MCF 10A (cell line): ENCODE measurements at regions not wholly inside any gene's neighbourhood (a gene's known extent, or its start where the extent isn't known, plus 50 kb on each side); places are given as distances from the start of the nearest gene placed in this dataset.

Experiments used
- BruUV-seq: library from RNA; stranded (reverse); fragments of 400-500 nt; replicated peaks from 2 replicates; lab custom pipeline; 2021; lab: Mats Ljungman, UMichigan
- CTCF ChIA-PET: fragments of 300-600 bp; sonication (Branson Sonifier 250); formaldehyde crosslinking; extraction: SDS; loops from one replicate; lab custom pipeline; 2021; ENCODE audit warnings: antibody characterized with exemption, inconsistent platforms; lab: Yijun Ruan, JAX
- POLR2A ChIA-PET: fragments of 300-600, 350-650 bp; sonication (Branson Sonifier 250); formaldehyde crosslinking; extraction: SDS; loops from one replicate; lab custom pipeline; 2020; ENCODE audit warnings: antibody characterized with exemption, inconsistent platforms; lab: Yijun Ruan, JAX
- DNase-seq: peaks from one replicate; pipeline ENCODE4 v3.0.0-alpha.2; 2018; ENCODE audit not compliant: unreplicated experiment
- H3K27ac Mint-ChIP-seq: one replicate; pipeline ENCODE4 v1.8.0; 2022; ENCODE audit warnings: mild to moderate bottlenecking, low read depth, mixed read lengths; ENCODE audit not compliant: unreplicated experiment
- H3K27me3 Mint-ChIP-seq: one replicate; pipeline ENCODE4 v1.8.0; 2022; ENCODE audit warnings: mixed read lengths; ENCODE audit not compliant: insufficient read depth, unreplicated experiment
- H3K36me3 Mint-ChIP-seq: one replicate; pipeline ENCODE4 v1.8.0; 2022; ENCODE audit warnings: mild to moderate bottlenecking, moderate library complexity, mixed read lengths; ENCODE audit not compliant: insufficient read depth, unreplicated experiment
- H3K4me1 Mint-ChIP-seq: one replicate; pipeline ENCODE4 v1.8.0; 2022; ENCODE audit warnings: mixed read lengths; ENCODE audit not compliant: insufficient read depth, unreplicated experiment
- H3K4me3 Mint-ChIP-seq: one replicate; pipeline ENCODE4 v1.8.0; 2022; ENCODE audit warnings: mild to moderate bottlenecking, moderate library complexity, mixed read lengths; ENCODE audit not compliant: unreplicated experiment
- H3K9me3 Mint-ChIP-seq: one replicate; pipeline ENCODE4 v1.8.0; 2022; ENCODE audit warnings: mixed read lengths; ENCODE audit not compliant: unreplicated experiment
- intact Hi-C: fragments of 100-400 bp; cut with micrococcal nuclease; formaldehyde crosslinking; loops from 2 replicates; pipeline ENCODE4 v1.14.1; 2022
- TF ChIP-seq, protein P1 (sequence below): fragments of 200-600 bp; IDR thresholded peaks from one replicate; pipeline ENCODE4 v1.8.0; 2022; ENCODE audit warnings: antibody characterized with exemption, mild to moderate bottlenecking; ENCODE audit not compliant: unreplicated experiment

DNA sequence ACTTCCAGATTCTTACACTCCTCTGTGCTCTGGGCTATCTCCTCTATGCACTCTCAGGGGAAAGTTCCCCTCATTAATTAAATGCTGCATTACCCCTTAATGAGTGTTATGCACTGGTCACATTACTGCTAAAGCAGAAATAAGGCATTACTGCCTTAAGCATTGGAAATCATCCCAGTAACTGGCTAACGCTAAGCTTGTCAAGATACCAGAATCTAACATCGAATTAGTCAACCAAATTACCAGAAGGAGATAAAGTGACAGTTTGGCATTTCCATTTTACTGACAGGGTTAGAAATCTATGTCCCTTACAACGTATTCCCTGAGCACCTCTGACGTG, 69.5 kb upstream of the FAM169A start:
- Mint-ChIP-seq H3K27ac (no peak overlapping the region), H3K9me3 (no peaks in the 10 kb centered on the region), H3K4me3 (no peak overlapping the region), H3K36me3 (no peaks in the 10 kb centered on the region), H3K27me3 (peaks cover 3% of the 10 kb centered on the region), H3K4me1 (no peaks in the 10 kb centered on the region)
- BruUV-seq, result no TSS peak
- TF ChIP-seq, protein P1, sequence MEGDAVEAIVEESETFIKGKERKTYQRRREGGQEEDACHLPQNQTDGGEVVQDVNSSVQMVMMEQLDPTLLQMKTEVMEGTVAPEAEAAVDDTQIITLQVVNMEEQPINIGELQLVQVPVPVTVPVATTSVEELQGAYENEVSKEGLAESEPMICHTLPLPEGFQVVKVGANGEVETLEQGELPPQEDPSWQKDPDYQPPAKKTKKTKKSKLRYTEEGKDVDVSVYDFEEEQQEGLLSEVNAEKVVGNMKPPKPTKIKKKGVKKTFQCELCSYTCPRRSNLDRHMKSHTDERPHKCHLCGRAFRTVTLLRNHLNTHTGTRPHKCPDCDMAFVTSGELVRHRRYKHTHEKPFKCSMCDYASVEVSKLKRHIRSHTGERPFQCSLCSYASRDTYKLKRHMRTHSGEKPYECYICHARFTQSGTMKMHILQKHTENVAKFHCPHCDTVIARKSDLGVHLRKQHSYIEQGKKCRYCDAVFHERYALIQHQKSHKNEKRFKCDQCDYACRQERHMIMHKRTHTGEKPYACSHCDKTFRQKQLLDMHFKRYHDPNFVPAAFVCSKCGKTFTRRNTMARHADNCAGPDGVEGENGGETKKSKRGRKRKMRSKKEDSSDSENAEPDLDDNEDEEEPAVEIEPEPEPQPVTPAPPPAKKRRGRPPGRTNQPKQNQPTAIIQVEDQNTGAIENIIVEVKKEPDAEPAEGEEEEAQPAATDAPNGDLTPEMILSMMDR, result no peak
- DNase-seq, result no peak
- ChIA-PET CTCF (interaction anchor here (0.5 to 2.1 kb wide), 5 partner anchors 11 to 1398 kb away, joined by 3 to 9 read pairs (median 4); no protein-coding TSS in a partner anchor), POLR2A (no interaction called here)
- intact Hi-C loops, result no loop called here

DNA sequence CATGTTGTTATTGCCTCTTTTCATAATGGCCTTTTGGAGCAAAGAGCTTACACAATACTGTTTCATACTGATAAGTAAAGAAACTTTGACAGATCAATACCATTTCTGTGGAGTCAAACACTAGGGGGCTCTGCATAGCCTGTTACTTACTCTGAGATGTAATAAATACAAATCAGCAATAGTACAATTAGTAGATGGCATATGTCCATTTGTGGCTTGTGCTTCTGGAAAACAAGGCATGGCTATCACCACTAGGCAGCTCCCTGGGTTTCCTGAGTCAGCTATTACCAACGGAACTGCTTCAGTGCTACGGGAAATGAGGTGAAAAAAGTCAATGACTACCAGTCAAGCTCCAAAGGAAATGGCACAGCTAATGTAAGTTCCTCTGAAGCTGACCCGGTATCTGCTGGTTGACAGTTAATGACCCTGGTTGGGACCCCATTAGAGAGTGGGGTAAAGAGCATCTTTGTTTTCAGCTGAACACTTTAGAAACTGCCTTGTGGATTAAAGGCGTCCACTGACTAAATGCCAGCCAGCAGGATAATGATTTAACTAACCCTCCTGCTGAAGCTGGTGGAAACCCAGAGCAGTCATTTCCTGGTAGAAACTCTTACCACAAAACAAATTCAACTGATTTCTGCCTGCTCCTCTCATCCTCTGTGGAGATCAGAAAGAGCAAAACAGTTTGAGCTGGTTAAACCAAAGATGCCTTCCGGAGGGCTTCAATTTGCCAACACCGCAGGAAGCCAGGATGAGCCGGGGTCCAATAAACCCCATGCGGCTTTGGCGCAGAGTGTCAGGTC, 69.0 kb upstream of the FAM169A start:
- BruUV-seq, result no TSS peak
- intact Hi-C loops, result no loop called here
- H3K4me3 Mint-ChIP-seq, result no peak overlapping the region
- H3K27me3 Mint-ChIP-seq, result no peaks in the 10 kb centered on the region
- H3K9me3 Mint-ChIP-seq, result no peaks in the 10 kb centered on the region
- POLR2A ChIA-PET, result no interaction called here
- TF ChIP-seq, protein P1, result peak; percentile 12
- H3K4me1 Mint-ChIP-seq, result no peaks in the 10 kb centered on the region
- CTCF ChIA-PET, result interaction anchor here (0.5 to 2.1 kb wide), 7 partner anchors 10 to 1398 kb away, joined by 3 to 9 read pairs (median 3); no protein-coding TSS in a partner anchor
- peak; percentile 25 for DNase-seq
- no peaks in the 10 kb centered on the region for H3K36me3 Mint-ChIP-seq
- H3K27ac Mint-ChIP-seq, result no peak overlapping the region

DNA sequence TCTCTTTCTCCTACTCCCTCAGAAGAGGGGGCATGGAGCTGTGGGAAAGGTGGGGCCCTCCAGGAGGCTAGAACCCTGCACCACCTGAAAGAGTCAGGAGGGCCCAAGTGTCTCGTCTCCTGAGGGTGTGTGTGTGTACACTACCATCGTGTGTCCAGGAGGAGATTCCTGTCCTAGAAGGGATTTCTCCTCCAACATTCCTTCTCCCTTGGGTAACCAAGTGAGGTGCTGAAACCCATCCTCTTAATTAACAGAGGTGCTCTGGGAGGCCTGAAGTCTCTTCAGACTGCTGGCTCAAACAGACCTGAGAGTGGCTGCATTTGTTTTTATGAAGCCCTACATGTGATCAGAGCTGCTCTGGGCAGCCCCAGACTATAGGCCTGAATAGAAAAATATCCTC, 61.1 kb upstream of the FAM169A start:
- Mint-ChIP-seq H3K36me3 (no peaks in the 10 kb centered on the region), H3K4me3 (no peak overlapping the region), H3K27ac (no peak overlapping the region), H3K9me3 (no peaks in the 10 kb centered on the region), H3K4me1 (no peaks in the 10 kb centered on the region), H3K27me3 (no peaks in the 10 kb centered on the region)
- POLR2A ChIA-PET, result interaction anchor here (0.5 to 1.4 kb wide), 2 partner anchors 403 to 411 kb away, joined by 3 to 4 read pairs; no protein-coding TSS in a partner anchor
- intact Hi-C loops, result loop anchor here (5.0 to 10.0 kb wide), 4 partner anchors 125 to 1327 kb away; partner anchors contain the start of genes GCNT4 and HMGCR
- no peak for DNase-seq
- TF ChIP-seq, protein P1, result no peak
- CTCF ChIA-PET, result interaction anchor here (0.6 to 4.6 kb wide), 4 partner anchors 26 to 340 kb away, joined by 3 to 40 read pairs (median 12); no protein-coding TSS in a partner anchor
- BruUV-seq, result no TSS peak

DNA sequence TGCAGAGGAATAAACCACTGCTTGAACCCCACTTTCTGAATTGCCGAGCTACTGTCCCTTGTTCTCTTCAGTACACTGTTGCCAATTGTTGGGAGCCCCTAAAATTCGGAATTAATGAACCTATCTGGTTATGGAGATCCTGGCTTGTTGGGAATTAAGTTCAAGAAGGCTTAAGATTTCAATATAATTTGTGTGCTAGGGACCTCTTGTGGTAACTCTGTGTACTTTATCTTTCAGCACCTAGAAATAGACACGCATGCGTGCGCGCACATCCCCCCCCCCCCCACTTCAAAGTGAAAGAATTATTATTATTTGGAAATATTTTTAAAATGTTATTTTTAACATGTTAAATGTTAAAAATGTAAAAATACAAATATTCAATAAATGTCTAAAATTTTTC, 53.3 kb upstream of the FAM169A start:
- Mint-ChIP-seq H3K4me1 (peaks cover 7% of the 10 kb centered on the region), H3K27ac (no peak overlapping the region), H3K4me3 (no peak overlapping the region), H3K36me3 (no peaks in the 10 kb centered on the region), H3K27me3 (peaks cover 6% of the 10 kb centered on the region), H3K9me3 (no peaks in the 10 kb centered on the region)
- intact Hi-C loops, result loop anchor here (1.0 to 5.0 kb wide), 4 partner anchors 153 to 1012 kb away; no protein-coding TSS in a partner anchor
- no TSS peak for BruUV-seq
- POLR2A ChIA-PET, result interaction anchor here (0.5 to 1.7 kb wide), 2 partner anchors 152 to 170 kb away, joined by 3 read pairs; partner anchors contain the start of genes GFM2 and NSA2
- TF ChIP-seq, protein P1, result peak; percentile 56
- DNase-seq, result peak; percentile 58
- CTCF ChIA-PET, result interaction anchor here (0.6 to 7.2 kb wide), 18 partner anchors 9 to 263 kb away, joined by 3 to 68 read pairs (median 4); partner anchors contain the start of genes GFM2, HEXB and NSA2
